ENCODE measurements at regions not wholly inside any gene's neighbourhood (a gene's known extent, or its start where the extent isn't known, plus 50 kb on each side); places are given as distances from the start of the nearest gene placed in this dataset.

DNA sequence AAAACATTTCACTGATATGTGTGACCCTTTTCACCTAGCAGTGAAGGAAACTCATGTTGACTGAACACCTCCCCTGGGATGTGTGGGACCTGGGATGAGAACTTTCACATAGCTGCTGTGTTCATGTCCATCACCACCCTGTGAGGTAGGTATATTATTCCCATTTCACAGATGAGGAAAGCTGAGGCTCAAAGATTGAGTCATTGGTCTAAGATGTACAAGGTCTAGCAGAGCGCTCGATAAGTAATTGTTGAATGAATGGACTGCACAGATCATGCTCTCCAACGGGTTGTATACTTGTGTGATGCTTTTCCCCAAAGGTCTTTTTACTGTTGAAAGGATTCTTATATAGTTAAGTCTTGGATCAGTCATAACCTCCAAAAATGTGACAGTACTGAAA lies 75.6 kb upstream of the TSC22D1 start:
- TF ChIP-seq, protein P1, sequence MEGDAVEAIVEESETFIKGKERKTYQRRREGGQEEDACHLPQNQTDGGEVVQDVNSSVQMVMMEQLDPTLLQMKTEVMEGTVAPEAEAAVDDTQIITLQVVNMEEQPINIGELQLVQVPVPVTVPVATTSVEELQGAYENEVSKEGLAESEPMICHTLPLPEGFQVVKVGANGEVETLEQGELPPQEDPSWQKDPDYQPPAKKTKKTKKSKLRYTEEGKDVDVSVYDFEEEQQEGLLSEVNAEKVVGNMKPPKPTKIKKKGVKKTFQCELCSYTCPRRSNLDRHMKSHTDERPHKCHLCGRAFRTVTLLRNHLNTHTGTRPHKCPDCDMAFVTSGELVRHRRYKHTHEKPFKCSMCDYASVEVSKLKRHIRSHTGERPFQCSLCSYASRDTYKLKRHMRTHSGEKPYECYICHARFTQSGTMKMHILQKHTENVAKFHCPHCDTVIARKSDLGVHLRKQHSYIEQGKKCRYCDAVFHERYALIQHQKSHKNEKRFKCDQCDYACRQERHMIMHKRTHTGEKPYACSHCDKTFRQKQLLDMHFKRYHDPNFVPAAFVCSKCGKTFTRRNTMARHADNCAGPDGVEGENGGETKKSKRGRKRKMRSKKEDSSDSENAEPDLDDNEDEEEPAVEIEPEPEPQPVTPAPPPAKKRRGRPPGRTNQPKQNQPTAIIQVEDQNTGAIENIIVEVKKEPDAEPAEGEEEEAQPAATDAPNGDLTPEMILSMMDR (IDR thresholded peaks at IDR 0.05): no peak
- no peak for TF ChIP-seq POLR2A (IDR thresholded peaks at IDR 0.05)
